NCI-H2029 (cell line): ENCODE measurements at regions not wholly inside any gene's neighbourhood (a gene's known extent, or its start where the extent isn't known, plus 50 kb on each side); places are given as distances from the start of the nearest gene placed in this dataset.

ENCODE experiments used
- DNase-seq: peaks from one replicate; lab custom pipeline; 2025; lab: John Stamatoyannopoulos, UW

GRCh38 chr16:85311741-85312140 lies 199.5 kb upstream of the CIBAR2 start:
- no peak for DNase-seq

- no peak for DNase-seq
These were observed 199.9 kb upstream of the CIBAR2 start for GRCh38 chr16:85312174-85312573.

- no peak for DNase-seq
These were observed 200.6 kb upstream of the CIBAR2 start for GRCh38 chr16:85312642-85313525.

GRCh38 chr16:85313526-85314301 lies 201.4 kb upstream of the CIBAR2 start:
- no peak for DNase-seq

- no peak for DNase-seq
These were observed 202.3 kb upstream of the CIBAR2 start for GRCh38 chr16:85314512-85314971.

GRCh38 chr16:85315866-85316265 lies 203.6 kb upstream of the CIBAR2 start:
- DNase-seq = no peak

GRCh38 chr16:85316321-85316919 lies 204.1 kb upstream of the CIBAR2 start:
- DNase-seq = peak; percentile 30

- DNase-seq = no peak
These were observed 204.7 kb upstream of the CIBAR2 start for GRCh38 chr16:85316944-85317343.

GRCh38 chr16:85317704-85318103 lies 205.4 kb upstream of the CIBAR2 start:
- DNase-seq = no peak

GRCh38 chr16:85319208-85319983 lies 207.1 kb upstream of the CIBAR2 start:
- DNase-seq = no peak

- no peak for DNase-seq
These were observed 207.7 kb upstream of the CIBAR2 start for GRCh38 chr16:85319984-85320440.

- DNase-seq = no peak
These were observed 208.6 kb upstream of the CIBAR2 start for GRCh38 chr16:85320677-85321385.

GRCh38 chr16:85321509-85322271 lies 209.4 kb upstream of the CIBAR2 start:
- peak; percentile 16 for DNase-seq

- DNase-seq = no peak
These were observed 211.1 kb upstream of the CIBAR2 start for GRCh38 chr16:85323230-85323960.

GRCh38 chr16:85323961-85324253 lies 211.6 kb upstream of the CIBAR2 start:
- no peak for DNase-seq

GRCh38 chr16:85324488-85324887 lies 212.2 kb upstream of the CIBAR2 start:
- DNase-seq = no peak

GRCh38 chr16:85326113-85326793 lies 214.0 kb upstream of the CIBAR2 start:
- DNase-seq = no peak

GRCh38 chr16:85326794-85327181 lies 214.5 kb upstream of the CIBAR2 start:
- no peak for DNase-seq
